Thyroid gland (tissue), 4 donors: ENCODE measurements at regions not wholly inside any gene's neighbourhood (a gene's known extent, or its start where the extent isn't known, plus 50 kb on each side); places are given as distances from the start of the nearest gene placed in this dataset.

Source experiments
- CTCF ChIP-seq, 6 experiments: fragments of 200-600 bp in 3 of 6; fragments of 450-650 bp in 3 of 6; sonication (generic) in 3 of 6; IDR thresholded peaks; one replicate each; pipeline ENCODE4 v1.5.1; 2016 to 2019; ENCODE audit warnings: antibody characterized with exemption in 6 of 6, mild to moderate bottlenecking in 2 of 6, inconsistent platforms in 1 of 6, moderate library complexity in 1 of 6
- POLR2A ChIP-seq, 2 donors: fragments of 450-650 bp; IDR thresholded peaks; one replicate each; pipeline ENCODE4 v1.6.1; 2017; ENCODE audit warnings: antibody characterized with exemption in 2 of 2, mild to moderate bottlenecking in 2 of 2, moderate library complexity in 1 of 2

GRCh38 chr10:62457598-62457997, 83.4 kb downstream of the ZNF365 start:
- TF ChIP-seq CTCF (IDR thresholded peaks at IDR 0.05): no peak
- TF ChIP-seq POLR2A (IDR thresholded peaks at IDR 0.05): no peak
